ENCODE measurements at regions not wholly inside any gene's neighbourhood (a gene's known extent, or its start where the extent isn't known, plus 50 kb on each side); places are given as distances from the start of the nearest gene placed in this dataset.

DNA sequence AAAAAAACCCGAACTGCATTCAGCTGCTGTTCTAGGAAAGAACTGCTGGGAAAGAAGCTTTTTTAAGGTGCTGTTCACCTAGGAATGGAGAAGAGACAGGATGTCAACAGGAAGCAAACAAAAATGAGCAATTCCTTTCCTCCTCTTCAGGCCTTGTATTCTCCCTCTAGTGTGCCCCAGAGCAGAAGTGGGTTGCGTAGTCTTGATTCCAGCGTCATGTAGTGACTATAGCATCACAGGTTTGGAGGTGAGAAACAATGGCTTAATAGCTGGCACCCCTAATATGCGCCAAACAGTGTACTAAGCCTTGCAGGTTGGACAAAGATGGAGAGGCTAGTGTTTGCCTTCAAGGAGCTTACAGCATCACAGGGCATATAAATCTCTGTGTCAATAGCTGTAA lies 146.3 kb upstream of the LCORL start:
- no peak for TF ChIP-seq CTCF (IDR thresholded peaks at IDR 0.05)
- TF ChIP-seq POLR2A (IDR thresholded peaks at IDR 0.05), result no peak

All from testis (tissue), 2 donors.